Dermis blood vessel endothelial cell (primary cell): ENCODE measurements at regions not wholly inside any gene's neighbourhood (a gene's known extent, or its start where the extent isn't known, plus 50 kb on each side); places are given as distances from the start of the nearest gene placed in this dataset.
A peak's percentile ranks its signal among the peaks of the same experiment; 100 is the strongest.

ENCODE experiments used
- DNase-seq: peaks from one replicate; pipeline ENCODE4 v3.0.0; 2010

GRCh38 chr11:19357943-19358342 is 117.2 kb upstream of the E2F8 start:
- DNase-seq = no peak

GRCh38 chr11:19355601-19356000 is 114.9 kb upstream of the E2F8 start:
- no peak for DNase-seq

GRCh38 chr11:19353287-19353850 is 112.6 kb upstream of the E2F8 start:
- no peak for DNase-seq

GRCh38 chr11:19352771-19353160 is 112.0 kb upstream of the E2F8 start:
- DNase-seq = no peak

- no peak for DNase-seq
Measured at GRCh38 chr11:19352072-19352770, 111.5 kb upstream of the E2F8 start.

GRCh38 chr11:19351426-19351825 is 110.7 kb upstream of the E2F8 start:
- DNase-seq = no peak

- DNase-seq = no peak
Measured at GRCh38 chr11:19350160-19350559, 109.4 kb upstream of the E2F8 start.

- peak; percentile 32 for DNase-seq
Measured at GRCh38 chr11:19349340-19350025, 108.7 kb upstream of the E2F8 start.

- DNase-seq = no peak
Measured at GRCh38 chr11:19347911-19348310, 107.2 kb upstream of the E2F8 start.

GRCh38 chr11:19345848-19346681 is 105.3 kb upstream of the E2F8 start:
- peak; percentile 50 for DNase-seq

GRCh38 chr11:19345519-19345847 is 104.7 kb upstream of the E2F8 start:
- peak; percentile 42 for DNase-seq

- DNase-seq = peak; percentile 64
Measured at GRCh38 chr11:19344661-19345518, 104.1 kb upstream of the E2F8 start.

GRCh38 chr11:19342036-19342435 is 101.3 kb upstream of the E2F8 start:
- no peak for DNase-seq

GRCh38 chr11:19338375-19338774 is 97.6 kb upstream of the E2F8 start:
- no peak for DNase-seq

GRCh38 chr11:19337779-19338178 is 97.0 kb upstream of the E2F8 start:
- DNase-seq = no peak

GRCh38 chr11:19336331-19336730 is 95.6 kb upstream of the E2F8 start:
- no peak for DNase-seq

GRCh38 chr11:19332476-19332875 is 91.7 kb upstream of the E2F8 start:
- DNase-seq = no peak

- DNase-seq = peak; percentile 6
Measured at GRCh38 chr11:19330416-19330815, 89.7 kb upstream of the E2F8 start.

- DNase-seq = no peak
Measured at GRCh38 chr11:19329970-19330369, 89.2 kb upstream of the E2F8 start.

- DNase-seq = no peak
Measured at GRCh38 chr11:19328586-19329311, 88.0 kb upstream of the E2F8 start.

GRCh38 chr11:19327280-19327679 is 86.5 kb upstream of the E2F8 start:
- no peak for DNase-seq

GRCh38 chr11:19326499-19326898 is 85.8 kb upstream of the E2F8 start:
- DNase-seq = peak; percentile 48
